ENCODE measurements at regions not wholly inside any gene's neighbourhood (a gene's known extent, or its start where the extent isn't known, plus 50 kb on each side); places are given as distances from the start of the nearest gene placed in this dataset.

DNA sequence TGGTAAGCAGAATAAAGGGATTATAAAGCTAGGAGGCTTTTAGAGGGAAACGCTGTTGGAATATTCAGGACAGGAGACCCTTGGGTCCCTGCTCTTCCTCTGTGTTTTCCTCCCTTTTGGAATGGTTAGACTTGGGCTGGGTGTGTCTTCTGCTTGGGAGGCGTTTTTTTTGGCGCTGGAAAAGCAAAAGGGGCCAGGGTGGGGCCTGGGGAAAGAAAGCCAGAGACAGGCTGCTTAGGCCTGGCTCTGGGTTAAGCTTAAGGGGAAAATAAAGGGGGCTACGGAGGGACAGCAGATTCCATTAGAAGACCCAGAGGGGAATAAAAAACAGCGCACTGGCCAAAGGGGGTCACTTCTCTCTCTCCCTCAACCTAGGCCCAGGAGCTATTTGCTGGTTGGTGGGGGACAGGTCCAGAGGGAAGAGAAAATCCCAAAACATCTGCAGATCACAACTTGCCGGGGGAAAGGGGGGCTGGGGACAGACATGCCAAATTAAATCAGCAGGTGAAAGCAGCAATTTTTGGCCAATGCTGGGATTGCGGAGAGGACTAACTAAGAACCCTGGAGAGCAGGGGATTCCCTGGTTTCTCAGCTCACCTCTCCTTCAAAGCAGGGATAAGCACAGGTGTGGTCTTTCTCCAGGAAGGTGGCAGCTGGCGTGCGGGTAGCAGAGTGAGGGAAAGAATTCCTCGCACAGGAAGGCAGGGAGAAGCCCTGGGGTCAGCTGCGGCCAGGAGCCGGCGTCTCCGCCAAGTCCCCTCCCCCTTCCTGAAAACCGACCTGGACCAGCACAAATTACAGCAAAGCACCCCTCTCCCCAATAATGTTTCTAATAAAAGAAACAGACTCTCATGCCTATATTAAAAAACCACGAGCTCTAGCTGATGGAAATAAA lies 82.2 kb upstream of the AK4 start:
- Histone ChIP-seq H3K27ac (replicated peaks) (peak overlapping the region; percentile 79), H3K27me3 (ENCODE audit: insufficient read depth, poor library complexity, severe bottlenecking) (no peaks in the 10 kb centered on the region), H3K4me3 (replicated peaks; ENCODE audit: insufficient read depth, low read length) (peak overlapping the region; percentile 79)
- TF ChIP-seq REST (IDR thresholded peaks at IDR 0.05; ENCODE audit: insufficient replicate concordance, low read depth) (no peak), GABPA (IDR thresholded peaks at IDR 0.05; ENCODE audit: low read depth) (no peak), CTCF (IDR thresholded peaks at IDR 0.05; ENCODE audit: insufficient read depth, low read length) (no peak), POLR2AphosphoS5 (IDR thresholded peaks at IDR 0.05; ENCODE audit: low read depth) (no peak), SPI1 (IDR thresholded peaks at IDR 0.05; ENCODE audit: borderline replicate concordance, low read depth) (no peak)
- no peak for DNase-seq (ENCODE audit: low read depth in 1 of 2, low spot score in 1 of 2)

- Histone ChIP-seq H3K27me3 (ENCODE audit: insufficient read depth, poor library complexity, severe bottlenecking) (no peaks in the 10 kb centered on the region), H3K4me3 (replicated peaks; ENCODE audit: insufficient read depth, low read length) (peak overlapping the region; percentile 79), H3K27ac (replicated peaks) (peak overlapping the region; percentile 79)
- TF ChIP-seq GABPA (IDR thresholded peaks at IDR 0.05; ENCODE audit: low read depth): no peak
- TF ChIP-seq CTCF (IDR thresholded peaks at IDR 0.05; ENCODE audit: insufficient read depth, low read length): no peak
- no peak for TF ChIP-seq REST (IDR thresholded peaks at IDR 0.05; ENCODE audit: insufficient replicate concordance, low read depth)
- TF ChIP-seq POLR2AphosphoS5 (IDR thresholded peaks at IDR 0.05; ENCODE audit: low read depth): no peak
- no peak for TF ChIP-seq SPI1 (IDR thresholded peaks at IDR 0.05; ENCODE audit: borderline replicate concordance, low read depth)
- no peak for DNase-seq (ENCODE audit: low read depth in 1 of 2, low spot score in 1 of 2)
Observed at GRCh38 chr1:65066419-65066765, 81.6 kb upstream of the AK4 start.

- Histone ChIP-seq H3K4me3 (replicated peaks; ENCODE audit: insufficient read depth, low read length) (peak overlapping the region; percentile 79), H3K27ac (replicated peaks) (peak overlapping the region; percentile 79), H3K27me3 (ENCODE audit: insufficient read depth, poor library complexity, severe bottlenecking) (no peaks in the 10 kb centered on the region)
- TF ChIP-seq CTCF (IDR thresholded peaks at IDR 0.05; ENCODE audit: insufficient read depth, low read length) (no peak), SPI1 (IDR thresholded peaks at IDR 0.05; ENCODE audit: borderline replicate concordance, low read depth) (no peak), POLR2AphosphoS5 (IDR thresholded peaks at IDR 0.05; ENCODE audit: low read depth) (peak; percentile 45; the same call in 1 of the 2 replicates), REST (IDR thresholded peaks at IDR 0.05; ENCODE audit: insufficient replicate concordance, low read depth) (peak; percentile 38)
- DNase-seq (ENCODE audit: low read depth in 1 of 2, low spot score in 1 of 2): peak in 1 of 2 experiments; percentile 77
Observed at GRCh38 chr1:65066766-65067490, 81.1 kb upstream of the AK4 start.

All from HL-60 (cell line).